Dendritic cell treated with granulocyte-macrophage colony-stimulating factor and Interleukin-4, amounts not matched to agents 40 ng/mL and 50 ng/mL, for 4 days (primary cell): ENCODE measurements at regions not wholly inside any gene's neighbourhood (a gene's known extent, or its start where the extent isn't known, plus 50 kb on each side); places are given as distances from the start of the nearest gene placed in this dataset.

Experiments used
- H3K27ac Mint-ChIP-seq: one replicate; pipeline ENCODE4 v1.8.0; 2022; ENCODE audit warnings: mild to moderate bottlenecking, mixed read lengths
- H3K27me3 Mint-ChIP-seq: one replicate; pipeline ENCODE4 v1.8.0; 2022; ENCODE audit warnings: mild to moderate bottlenecking, mixed read lengths
- H3K36me3 Mint-ChIP-seq: one replicate; pipeline ENCODE4 v1.8.0; 2022; ENCODE audit warnings: low read depth, mixed read lengths
- H3K4me1 Mint-ChIP-seq: one replicate; pipeline ENCODE4 v1.8.0; 2022; ENCODE audit warnings: low read depth, mixed read lengths
- H3K4me3 Mint-ChIP-seq: one replicate; pipeline ENCODE4 v1.8.0; 2022; ENCODE audit warnings: mild to moderate bottlenecking, moderate library complexity, mixed read lengths
- H3K9me3 Mint-ChIP-seq: one replicate; pipeline ENCODE4 v1.8.0; 2022; ENCODE audit warnings: mixed read lengths
- intact Hi-C: fragments of 100-400 bp; cut with micrococcal nuclease; formaldehyde crosslinking; loops from one replicate; pipeline ENCODE4 v1.15.0; 2022

GRCh38 chr7:81621893-81622292 lies 148.0 kb downstream of the HGF start:
- intact Hi-C loops: no loop called here
- Mint-ChIP-seq H3K4me1 (no peaks in the 10 kb centered on the region), H3K27ac (no peak overlapping the region), H3K9me3 (no peaks in the 10 kb centered on the region), H3K4me3 (no peak overlapping the region), H3K27me3 (no peaks in the 10 kb centered on the region), H3K36me3 (no peaks in the 10 kb centered on the region)

GRCh38 chr7:81618396-81619014 lies 151.3 kb downstream of the HGF start:
- Mint-ChIP-seq H3K9me3 (no peaks in the 10 kb centered on the region), H3K36me3 (no peaks in the 10 kb centered on the region), H3K4me3 (no peak overlapping the region), H3K27ac (no peak overlapping the region), H3K4me1 (no peaks in the 10 kb centered on the region), H3K27me3 (no peaks in the 10 kb centered on the region)
- intact Hi-C loops: no loop called here

- Mint-ChIP-seq H3K27ac (no peak overlapping the region), H3K27me3 (no peaks in the 10 kb centered on the region), H3K9me3 (no peaks in the 10 kb centered on the region), H3K4me1 (no peaks in the 10 kb centered on the region), H3K4me3 (no peak overlapping the region), H3K36me3 (no peaks in the 10 kb centered on the region)
- intact Hi-C loops: no loop called here
Observed at GRCh38 chr7:81616951-81617350, 152.9 kb downstream of the HGF start.

GRCh38 chr7:81611805-81612204 lies 158.0 kb downstream of the HGF start:
- Mint-ChIP-seq H3K27ac (no peak overlapping the region), H3K36me3 (no peaks in the 10 kb centered on the region), H3K27me3 (no peaks in the 10 kb centered on the region), H3K4me3 (no peak overlapping the region), H3K4me1 (no peaks in the 10 kb centered on the region), H3K9me3 (no peaks in the 10 kb centered on the region)
- intact Hi-C loops: no loop called here

- H3K27ac Mint-ChIP-seq: no peak overlapping the region
- H3K27me3 Mint-ChIP-seq: no peaks in the 10 kb centered on the region
- no peak overlapping the region for H3K4me3 Mint-ChIP-seq
- H3K4me1 Mint-ChIP-seq: no peaks in the 10 kb centered on the region
- intact Hi-C loops: no loop called here
- no peaks in the 10 kb centered on the region for H3K36me3 Mint-ChIP-seq
- no peaks in the 10 kb centered on the region for H3K9me3 Mint-ChIP-seq
Observed at GRCh38 chr7:81611040-81611439, 158.8 kb downstream of the HGF start.

GRCh38 chr7:81608748-81609382 lies 161.0 kb downstream of the HGF start:
- H3K27ac Mint-ChIP-seq: no peak overlapping the region
- intact Hi-C loops: no loop called here
- H3K36me3 Mint-ChIP-seq: no peaks in the 10 kb centered on the region
- H3K27me3 Mint-ChIP-seq: no peaks in the 10 kb centered on the region
- no peaks in the 10 kb centered on the region for H3K9me3 Mint-ChIP-seq
- no peaks in the 10 kb centered on the region for H3K4me1 Mint-ChIP-seq
- no peak overlapping the region for H3K4me3 Mint-ChIP-seq

- Mint-ChIP-seq H3K4me1 (no peaks in the 10 kb centered on the region), H3K27me3 (no peaks in the 10 kb centered on the region), H3K4me3 (no peak overlapping the region), H3K9me3 (no peaks in the 10 kb centered on the region), H3K36me3 (no peaks in the 10 kb centered on the region), H3K27ac (no peak overlapping the region)
- intact Hi-C loops: no loop called here
Observed at GRCh38 chr7:81607987-81608386, 161.9 kb downstream of the HGF start.

GRCh38 chr7:81606078-81606863 lies 163.6 kb downstream of the HGF start:
- H3K27ac Mint-ChIP-seq: no peak overlapping the region
- no peaks in the 10 kb centered on the region for H3K9me3 Mint-ChIP-seq
- H3K36me3 Mint-ChIP-seq: no peaks in the 10 kb centered on the region
- H3K4me3 Mint-ChIP-seq: no peak overlapping the region
- H3K27me3 Mint-ChIP-seq: no peaks in the 10 kb centered on the region
- H3K4me1 Mint-ChIP-seq: no peaks in the 10 kb centered on the region
- intact Hi-C loops: no loop called here

- intact Hi-C loops: no loop called here
- H3K4me3 Mint-ChIP-seq: no peak overlapping the region
- no peaks in the 10 kb centered on the region for H3K9me3 Mint-ChIP-seq
- H3K27ac Mint-ChIP-seq: no peak overlapping the region
- no peaks in the 10 kb centered on the region for H3K27me3 Mint-ChIP-seq
- H3K4me1 Mint-ChIP-seq: no peaks in the 10 kb centered on the region
- H3K36me3 Mint-ChIP-seq: no peaks in the 10 kb centered on the region
Observed at GRCh38 chr7:81605493-81605892, 164.4 kb downstream of the HGF start.

GRCh38 chr7:81604808-81605174 lies 165.1 kb downstream of the HGF start:
- H3K4me1 Mint-ChIP-seq: no peaks in the 10 kb centered on the region
- H3K4me3 Mint-ChIP-seq: no peak overlapping the region
- no peaks in the 10 kb centered on the region for H3K9me3 Mint-ChIP-seq
- H3K36me3 Mint-ChIP-seq: no peaks in the 10 kb centered on the region
- intact Hi-C loops: no loop called here
- H3K27ac Mint-ChIP-seq: no peak overlapping the region
- no peaks in the 10 kb centered on the region for H3K27me3 Mint-ChIP-seq

GRCh38 chr7:81604075-81604807 lies 165.6 kb downstream of the HGF start:
- H3K36me3 Mint-ChIP-seq: no peaks in the 10 kb centered on the region
- no peaks in the 10 kb centered on the region for H3K27me3 Mint-ChIP-seq
- intact Hi-C loops: no loop called here
- H3K27ac Mint-ChIP-seq: no peak overlapping the region
- no peaks in the 10 kb centered on the region for H3K4me1 Mint-ChIP-seq
- no peaks in the 10 kb centered on the region for H3K9me3 Mint-ChIP-seq
- H3K4me3 Mint-ChIP-seq: no peak overlapping the region

- no peak overlapping the region for H3K27ac Mint-ChIP-seq
- no peaks in the 10 kb centered on the region for H3K27me3 Mint-ChIP-seq
- H3K36me3 Mint-ChIP-seq: no peaks in the 10 kb centered on the region
- H3K4me3 Mint-ChIP-seq: no peak overlapping the region
- intact Hi-C loops: no loop called here
- H3K4me1 Mint-ChIP-seq: no peaks in the 10 kb centered on the region
- H3K9me3 Mint-ChIP-seq: no peaks in the 10 kb centered on the region
Observed at GRCh38 chr7:81600608-81601007, 169.2 kb downstream of the HGF start.

GRCh38 chr7:81598951-81599350 lies 170.9 kb downstream of the HGF start:
- H3K27ac Mint-ChIP-seq: no peak overlapping the region
- H3K9me3 Mint-ChIP-seq: no peaks in the 10 kb centered on the region
- intact Hi-C loops: no loop called here
- no peak overlapping the region for H3K4me3 Mint-ChIP-seq
- H3K4me1 Mint-ChIP-seq: no peaks in the 10 kb centered on the region
- H3K27me3 Mint-ChIP-seq: no peaks in the 10 kb centered on the region
- H3K36me3 Mint-ChIP-seq: no peaks in the 10 kb centered on the region

GRCh38 chr7:81594767-81595166 lies 175.1 kb downstream of the HGF start:
- H3K4me3 Mint-ChIP-seq: no peak overlapping the region
- no peaks in the 10 kb centered on the region for H3K36me3 Mint-ChIP-seq
- H3K27ac Mint-ChIP-seq: no peak overlapping the region
- H3K4me1 Mint-ChIP-seq: no peaks in the 10 kb centered on the region
- H3K9me3 Mint-ChIP-seq: no peaks in the 10 kb centered on the region
- intact Hi-C loops: no loop called here
- H3K27me3 Mint-ChIP-seq: no peaks in the 10 kb centered on the region
